ENCODE measurements at regions not wholly inside any gene's neighbourhood (a gene's known extent, or its start where the extent isn't known, plus 50 kb on each side); places are given as distances from the start of the nearest gene placed in this dataset.
"Not testable (repeated sequence)": the region's sequence is repeated elsewhere in the genome, so short reads cannot be mapped to it uniquely, and the experiment has no call there.

- peak; percentile 52 for DNase-seq
These were observed 142.8 kb downstream of the NDUFA10 start for GRCh38 chr2:239882331-239882732.

- no peak for DNase-seq
These were observed 143.4 kb downstream of the NDUFA10 start for GRCh38 chr2:239881561-239882320.

GRCh38 chr2:239881031-239881471, 144.1 kb downstream of the NDUFA10 start:
- DNase-seq, result no peak

- DNase-seq, result no peak
These were observed 144.7 kb downstream of the NDUFA10 start for GRCh38 chr2:239880396-239880795.

GRCh38 chr2:239879423-239880084, 145.6 kb downstream of the NDUFA10 start:
- no peak for DNase-seq

GRCh38 chr2:239878686-239879085, 146.5 kb downstream of the NDUFA10 start:
- no peak for DNase-seq

GRCh38 chr2:239876948-239877289, 148.2 kb downstream of the NDUFA10 start:
- DNase-seq, result no peak

- DNase-seq, result no peak
These were observed 148.7 kb downstream of the NDUFA10 start for GRCh38 chr2:239876271-239876947.

GRCh38 chr2:239874636-239875356, 150.3 kb downstream of the NDUFA10 start:
- DNase-seq, result no peak

- DNase-seq, result no peak
These were observed 151.2 kb downstream of the NDUFA10 start for GRCh38 chr2:239873656-239874635.

GRCh38 chr2:239871481-239872435, 153.4 kb downstream of the NDUFA10 start:
- DNase-seq, result no peak

GRCh38 chr2:239870863-239871262, 154.3 kb downstream of the NDUFA10 start:
- no peak for DNase-seq

- no peak for DNase-seq
These were observed 154.9 kb downstream of the NDUFA10 start for GRCh38 chr2:239870276-239870675.

- DNase-seq, result no peak
These were observed 155.6 kb downstream of the NDUFA10 start for GRCh38 chr2:239869272-239870155.

GRCh38 chr2:239868556-239869181, 156.5 kb downstream of the NDUFA10 start:
- no peak for DNase-seq

- DNase-seq, result no peak
These were observed 158.4 kb downstream of the NDUFA10 start for GRCh38 chr2:239866778-239867177.

- no peak for DNase-seq
These were observed 158.8 kb downstream of the NDUFA10 start for GRCh38 chr2:239866350-239866749.

- not testable (repeated sequence) for DNase-seq
These were observed 159.3 kb downstream of the NDUFA10 start for GRCh38 chr2:239865856-239866255.

- DNase-seq, result no peak
These were observed 160.0 kb downstream of the NDUFA10 start for GRCh38 chr2:239865059-239865639.
